H1 (cell line): ENCODE measurements at regions not wholly inside any gene's neighbourhood (a gene's known extent, or its start where the extent isn't known, plus 50 kb on each side); places are given as distances from the start of the nearest gene placed in this dataset.

Source experiments
- CHD1 ChIP-seq: IDR thresholded peaks from 2 replicates; pipeline ENCODE4 v1.6.1; 2012; ENCODE audit warnings: low read depth, low read length, improper control_type of control experiment
- GTF2F1 ChIP-seq: IDR thresholded peaks from 2 replicates; pipeline ENCODE4 v1.6.1; 2012; ENCODE audit warnings: low read depth, low read length, improper control_type of control experiment, borderline replicate concordance
- TEAD4 ChIP-seq: IDR thresholded peaks from 2 replicates; pipeline ENCODE4 v1.6.1; 2012; ENCODE audit warnings: low read depth, low read length, inconsistent platforms, mixed read lengths
- TF ChIP-seq, protein P1 (sequence below): fragments of 300-600 bp; sonication (generic); IDR thresholded peaks from 2 replicates; pipeline ENCODE4 v1.7.1; 2012; ENCODE audit warnings: low read length, moderate library complexity, mild to moderate bottlenecking, inconsistent platforms; ENCODE audit not compliant: insufficient replicate concordance

GRCh38 chr2:19720306-19720705 is 181.5 kb downstream of the TTC32 start (continued):
- TF ChIP-seq, protein P1, sequence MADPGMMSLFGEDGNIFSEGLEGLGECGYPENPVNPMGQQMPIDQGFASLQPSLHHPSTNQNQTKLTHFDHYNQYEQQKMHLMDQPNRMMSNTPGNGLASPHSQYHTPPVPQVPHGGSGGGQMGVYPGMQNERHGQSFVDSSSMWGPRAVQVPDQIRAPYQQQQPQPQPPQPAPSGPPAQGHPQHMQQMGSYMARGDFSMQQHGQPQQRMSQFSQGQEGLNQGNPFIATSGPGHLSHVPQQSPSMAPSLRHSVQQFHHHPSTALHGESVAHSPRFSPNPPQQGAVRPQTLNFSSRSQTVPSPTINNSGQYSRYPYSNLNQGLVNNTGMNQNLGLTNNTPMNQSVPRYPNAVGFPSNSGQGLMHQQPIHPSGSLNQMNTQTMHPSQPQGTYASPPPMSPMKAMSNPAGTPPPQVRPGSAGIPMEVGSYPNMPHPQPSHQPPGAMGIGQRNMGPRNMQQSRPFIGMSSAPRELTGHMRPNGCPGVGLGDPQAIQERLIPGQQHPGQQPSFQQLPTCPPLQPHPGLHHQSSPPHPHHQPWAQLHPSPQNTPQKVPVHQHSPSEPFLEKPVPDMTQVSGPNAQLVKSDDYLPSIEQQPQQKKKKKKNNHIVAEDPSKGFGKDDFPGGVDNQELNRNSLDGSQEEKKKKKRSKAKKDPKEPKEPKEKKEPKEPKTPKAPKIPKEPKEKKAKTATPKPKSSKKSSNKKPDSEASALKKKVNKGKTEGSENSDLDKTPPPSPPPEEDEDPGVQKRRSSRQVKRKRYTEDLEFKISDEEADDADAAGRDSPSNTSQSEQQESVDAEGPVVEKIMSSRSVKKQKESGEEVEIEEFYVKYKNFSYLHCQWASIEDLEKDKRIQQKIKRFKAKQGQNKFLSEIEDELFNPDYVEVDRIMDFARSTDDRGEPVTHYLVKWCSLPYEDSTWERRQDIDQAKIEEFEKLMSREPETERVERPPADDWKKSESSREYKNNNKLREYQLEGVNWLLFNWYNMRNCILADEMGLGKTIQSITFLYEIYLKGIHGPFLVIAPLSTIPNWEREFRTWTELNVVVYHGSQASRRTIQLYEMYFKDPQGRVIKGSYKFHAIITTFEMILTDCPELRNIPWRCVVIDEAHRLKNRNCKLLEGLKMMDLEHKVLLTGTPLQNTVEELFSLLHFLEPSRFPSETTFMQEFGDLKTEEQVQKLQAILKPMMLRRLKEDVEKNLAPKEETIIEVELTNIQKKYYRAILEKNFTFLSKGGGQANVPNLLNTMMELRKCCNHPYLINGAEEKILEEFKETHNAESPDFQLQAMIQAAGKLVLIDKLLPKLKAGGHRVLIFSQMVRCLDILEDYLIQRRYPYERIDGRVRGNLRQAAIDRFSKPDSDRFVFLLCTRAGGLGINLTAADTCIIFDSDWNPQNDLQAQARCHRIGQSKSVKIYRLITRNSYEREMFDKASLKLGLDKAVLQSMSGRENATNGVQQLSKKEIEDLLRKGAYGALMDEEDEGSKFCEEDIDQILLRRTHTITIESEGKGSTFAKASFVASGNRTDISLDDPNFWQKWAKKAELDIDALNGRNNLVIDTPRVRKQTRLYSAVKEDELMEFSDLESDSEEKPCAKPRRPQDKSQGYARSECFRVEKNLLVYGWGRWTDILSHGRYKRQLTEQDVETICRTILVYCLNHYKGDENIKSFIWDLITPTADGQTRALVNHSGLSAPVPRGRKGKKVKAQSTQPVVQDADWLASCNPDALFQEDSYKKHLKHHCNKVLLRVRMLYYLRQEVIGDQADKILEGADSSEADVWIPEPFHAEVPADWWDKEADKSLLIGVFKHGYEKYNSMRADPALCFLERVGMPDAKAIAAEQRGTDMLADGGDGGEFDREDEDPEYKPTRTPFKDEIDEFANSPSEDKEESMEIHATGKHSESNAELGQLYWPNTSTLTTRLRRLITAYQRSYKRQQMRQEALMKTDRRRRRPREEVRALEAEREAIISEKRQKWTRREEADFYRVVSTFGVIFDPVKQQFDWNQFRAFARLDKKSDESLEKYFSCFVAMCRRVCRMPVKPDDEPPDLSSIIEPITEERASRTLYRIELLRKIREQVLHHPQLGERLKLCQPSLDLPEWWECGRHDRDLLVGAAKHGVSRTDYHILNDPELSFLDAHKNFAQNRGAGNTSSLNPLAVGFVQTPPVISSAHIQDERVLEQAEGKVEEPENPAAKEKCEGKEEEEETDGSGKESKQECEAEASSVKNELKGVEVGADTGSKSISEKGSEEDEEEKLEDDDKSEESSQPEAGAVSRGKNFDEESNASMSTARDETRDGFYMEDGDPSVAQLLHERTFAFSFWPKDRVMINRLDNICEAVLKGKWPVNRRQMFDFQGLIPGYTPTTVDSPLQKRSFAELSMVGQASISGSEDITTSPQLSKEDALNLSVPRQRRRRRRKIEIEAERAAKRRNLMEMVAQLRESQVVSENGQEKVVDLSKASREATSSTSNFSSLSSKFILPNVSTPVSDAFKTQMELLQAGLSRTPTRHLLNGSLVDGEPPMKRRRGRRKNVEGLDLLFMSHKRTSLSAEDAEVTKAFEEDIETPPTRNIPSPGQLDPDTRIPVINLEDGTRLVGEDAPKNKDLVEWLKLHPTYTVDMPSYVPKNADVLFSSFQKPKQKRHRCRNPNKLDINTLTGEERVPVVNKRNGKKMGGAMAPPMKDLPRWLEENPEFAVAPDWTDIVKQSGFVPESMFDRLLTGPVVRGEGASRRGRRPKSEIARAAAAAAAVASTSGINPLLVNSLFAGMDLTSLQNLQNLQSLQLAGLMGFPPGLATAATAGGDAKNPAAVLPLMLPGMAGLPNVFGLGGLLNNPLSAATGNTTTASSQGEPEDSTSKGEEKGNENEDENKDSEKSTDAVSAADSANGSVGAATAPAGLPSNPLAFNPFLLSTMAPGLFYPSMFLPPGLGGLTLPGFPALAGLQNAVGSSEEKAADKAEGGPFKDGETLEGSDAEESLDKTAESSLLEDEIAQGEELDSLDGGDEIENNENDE: no peak
- TF ChIP-seq TEAD4 (no peak), CHD1 (no peak), GTF2F1 (no peak)
